Umbilical cord (tissue), 1 donor: ENCODE measurements at regions not wholly inside any gene's neighbourhood (a gene's known extent, or its start where the extent isn't known, plus 50 kb on each side); places are given as distances from the start of the nearest gene placed in this dataset.

Experiments used
- DNase-seq: peaks from one replicate; pipeline ENCODE4 v3.0.0-alpha.2; 2015; ENCODE audit warnings: low spot score

GRCh38 chrX:20863649-20864048 is 510.6 kb upstream of the CNKSR2 start:
- peak; percentile 1 for DNase-seq

- no peak for DNase-seq
These were observed 513.1 kb upstream of the CNKSR2 start for GRCh38 chrX:20861113-20861512.

DNA sequence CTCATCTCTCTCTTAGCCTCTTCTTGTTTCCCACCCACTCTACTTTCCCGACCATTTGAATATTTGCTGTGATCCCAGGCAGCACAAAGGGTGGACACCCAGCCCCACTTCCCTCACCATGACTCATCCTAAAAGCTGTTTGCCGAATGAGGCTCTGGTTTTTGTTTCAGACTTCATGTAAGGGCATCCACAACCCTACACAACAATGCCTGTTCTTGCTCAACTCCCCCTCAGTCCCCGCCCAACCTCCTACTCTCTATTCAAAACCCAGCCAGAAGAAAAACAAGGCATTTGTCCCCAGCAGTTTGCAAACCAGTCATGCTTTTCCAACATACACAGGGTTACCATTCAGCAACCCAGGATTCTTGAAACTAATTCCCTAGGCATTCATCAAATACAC is 516.5 kb upstream of the CNKSR2 start:
- peak; percentile 18 for DNase-seq

GRCh38 chrX:20838477-20838876 is 535.7 kb upstream of the CNKSR2 start:
- no peak for DNase-seq

DNA sequence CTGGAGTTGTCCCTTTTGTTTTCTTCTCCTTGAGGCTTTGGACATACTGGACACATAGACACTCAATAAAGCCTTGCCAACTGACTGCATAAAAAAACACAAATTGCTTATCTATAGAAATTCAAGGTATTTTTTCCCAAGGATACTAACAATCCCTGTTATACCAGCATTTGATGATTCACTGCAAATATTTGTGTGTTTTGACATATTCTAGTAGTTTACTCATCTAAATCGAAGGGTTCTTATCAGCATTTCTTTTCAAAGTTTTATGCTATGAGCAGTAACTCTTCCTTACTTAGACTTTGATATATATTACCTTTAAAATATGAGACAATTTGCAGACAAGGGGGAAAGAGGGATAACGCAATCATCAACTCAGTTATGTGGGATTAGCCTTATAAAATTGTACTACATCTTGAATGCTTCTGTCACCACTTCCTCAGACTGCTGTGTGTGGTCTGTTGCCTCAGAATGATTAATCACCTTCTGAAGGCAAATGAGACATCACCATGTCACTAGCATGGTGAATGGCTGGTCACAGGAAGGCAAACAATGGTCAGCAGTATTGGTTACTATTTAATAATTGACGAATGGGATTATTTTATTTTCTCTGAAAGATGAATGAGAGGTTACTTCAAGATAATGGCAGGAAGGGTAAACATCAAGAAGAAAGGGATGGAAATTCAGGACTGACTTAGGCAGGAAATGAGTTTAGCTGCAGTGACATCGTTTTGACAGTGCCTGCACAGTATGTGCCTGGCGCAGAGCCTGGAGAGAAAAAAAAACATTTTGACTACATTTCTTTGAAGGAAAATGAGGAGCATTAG is 544.3 kb upstream of the CNKSR2 start:
- DNase-seq = no peak

DNA sequence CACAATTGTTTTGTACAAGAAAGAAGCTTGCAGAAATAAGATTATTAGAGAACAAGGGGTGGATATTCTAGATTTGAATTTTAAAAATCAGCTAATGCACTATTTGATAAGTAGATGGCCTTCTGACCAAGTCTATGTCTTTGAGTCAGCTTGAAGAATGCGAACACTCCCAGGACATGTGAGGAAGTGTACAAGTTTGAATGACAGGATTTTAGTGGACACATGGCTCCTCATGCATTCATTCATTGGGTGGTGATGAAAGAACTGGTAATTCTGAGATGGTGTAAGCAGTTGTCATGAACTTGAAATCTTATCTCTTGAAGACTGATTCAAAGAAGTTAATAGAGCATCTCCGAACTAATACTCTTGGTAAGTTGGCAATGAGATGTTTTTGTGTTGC is 548.2 kb upstream of the CNKSR2 start:
- no peak for DNase-seq

DNA sequence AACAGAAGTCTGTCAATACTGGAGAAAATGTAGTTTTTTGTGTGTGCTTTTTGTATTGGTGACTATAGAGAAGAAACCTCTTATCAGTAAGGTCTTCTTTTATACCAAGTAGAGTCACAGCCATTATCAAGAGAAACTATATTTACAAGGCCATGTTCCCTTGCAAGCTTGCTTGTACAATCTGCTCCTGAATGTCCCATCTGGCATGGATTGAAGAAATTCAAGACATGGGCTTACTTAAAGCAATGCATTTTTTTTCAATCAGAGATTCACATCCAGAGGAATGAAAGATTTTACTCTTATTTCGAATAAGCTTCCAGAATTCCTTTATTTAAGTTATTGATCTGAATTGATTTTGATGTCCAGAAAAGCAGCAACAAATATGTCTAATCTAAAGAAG is 537.3 kb upstream of the RPS6KA3 start:
- DNase-seq = no peak

DNA sequence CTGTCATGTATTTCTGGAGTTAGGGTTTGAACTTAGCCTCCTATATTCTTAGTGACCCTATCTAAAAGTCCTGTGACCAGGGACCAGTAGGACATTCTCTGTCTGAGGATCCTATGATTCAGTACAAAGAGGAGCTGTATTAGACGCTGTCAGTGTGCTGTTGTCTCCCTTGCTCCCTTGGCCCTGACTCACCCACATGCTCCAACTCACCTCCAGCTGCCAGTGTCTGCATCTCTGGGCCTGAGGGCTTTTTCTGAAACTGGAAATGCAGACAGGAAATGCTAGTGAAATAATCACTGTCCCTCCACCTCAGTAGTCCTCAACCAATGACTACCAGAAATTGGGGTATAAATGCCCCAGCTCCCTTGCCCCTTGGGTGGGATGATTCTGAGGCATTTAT is 535.3 kb upstream of the RPS6KA3 start:
- no peak for DNase-seq

DNA sequence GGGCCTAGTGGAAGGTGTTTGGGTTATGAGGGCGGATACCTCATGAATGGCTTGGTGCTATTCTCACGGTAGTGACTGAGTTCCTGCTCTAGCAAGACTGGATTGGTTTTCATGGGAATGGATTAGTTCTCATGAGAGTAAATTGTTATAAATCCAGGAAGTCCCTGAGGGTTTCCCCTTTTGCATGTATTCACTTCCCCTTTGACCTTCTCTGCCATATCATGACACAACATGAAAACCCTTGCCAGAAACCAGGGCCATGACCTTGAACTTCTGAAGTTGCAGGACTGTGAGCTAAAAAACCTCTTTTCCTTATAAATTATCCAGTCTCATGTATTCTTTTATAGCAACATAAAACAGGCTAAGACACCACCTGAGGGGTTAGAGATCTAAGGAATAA is 529.7 kb upstream of the RPS6KA3 start:
- no peak for DNase-seq

GRCh38 chrX:20789103-20789502 is 522.4 kb upstream of the RPS6KA3 start:
- DNase-seq = no peak

DNA sequence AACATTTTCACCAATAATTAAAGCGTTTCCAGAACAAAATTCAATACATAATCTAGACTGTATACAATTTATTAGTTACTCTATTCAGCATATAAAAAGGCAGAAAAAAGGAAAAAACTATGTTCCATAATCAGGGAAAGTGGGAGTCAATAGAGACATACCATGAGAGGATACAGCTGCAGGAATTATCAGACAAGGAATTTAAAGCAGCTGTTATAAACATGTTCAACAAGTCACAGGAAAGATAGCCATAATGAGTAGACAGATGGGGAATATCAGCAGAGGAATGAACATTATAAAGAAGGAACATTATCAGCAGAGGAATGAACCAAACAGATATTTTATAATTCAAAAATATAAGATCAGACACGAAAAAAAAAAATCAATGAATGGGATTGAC is 500.6 kb upstream of the RPS6KA3 start:
- peak; percentile 14 for DNase-seq

DNA sequence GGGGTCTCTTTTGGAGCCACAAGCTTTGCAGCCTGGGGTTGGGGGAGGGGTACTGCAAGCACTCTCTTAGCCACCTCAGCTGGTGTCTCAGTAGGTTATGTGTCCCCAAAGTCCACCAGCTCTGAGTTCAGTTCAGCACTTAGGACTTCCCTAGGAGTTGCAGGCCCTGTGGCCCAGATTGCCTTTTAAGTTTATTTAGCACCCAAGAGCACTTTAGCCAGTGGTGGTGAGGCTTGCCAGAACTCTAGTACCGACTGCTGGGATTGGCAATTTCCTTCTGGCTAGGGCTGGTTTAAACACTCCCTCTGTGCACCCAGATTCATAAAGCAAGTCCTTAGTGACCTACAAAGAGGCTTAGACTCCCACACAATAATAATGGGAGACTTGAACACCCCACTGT is 489.9 kb upstream of the RPS6KA3 start:
- no peak for DNase-seq

GRCh38 chrX:20753076-20753475 is 486.4 kb upstream of the RPS6KA3 start:
- no peak for DNase-seq

DNA sequence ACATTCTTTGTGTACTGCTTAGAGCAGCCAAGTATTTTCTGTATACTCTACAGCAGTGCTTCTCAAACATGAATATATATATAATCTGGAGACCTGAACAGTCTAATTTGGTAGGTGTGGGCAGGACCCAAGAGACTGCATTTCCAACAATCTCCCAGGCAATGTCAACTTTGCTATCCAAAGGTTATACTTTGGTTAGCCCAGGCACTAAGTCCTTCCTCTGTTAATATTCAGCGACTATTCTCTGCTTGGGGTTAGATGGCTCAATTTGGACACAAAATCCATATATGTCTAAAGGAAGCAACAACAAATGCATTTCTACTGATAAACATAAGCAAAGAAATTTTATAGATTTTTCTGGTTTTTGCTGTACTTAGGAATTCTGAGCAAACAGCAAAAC is 480.0 kb upstream of the RPS6KA3 start:
- no peak for DNase-seq

DNA sequence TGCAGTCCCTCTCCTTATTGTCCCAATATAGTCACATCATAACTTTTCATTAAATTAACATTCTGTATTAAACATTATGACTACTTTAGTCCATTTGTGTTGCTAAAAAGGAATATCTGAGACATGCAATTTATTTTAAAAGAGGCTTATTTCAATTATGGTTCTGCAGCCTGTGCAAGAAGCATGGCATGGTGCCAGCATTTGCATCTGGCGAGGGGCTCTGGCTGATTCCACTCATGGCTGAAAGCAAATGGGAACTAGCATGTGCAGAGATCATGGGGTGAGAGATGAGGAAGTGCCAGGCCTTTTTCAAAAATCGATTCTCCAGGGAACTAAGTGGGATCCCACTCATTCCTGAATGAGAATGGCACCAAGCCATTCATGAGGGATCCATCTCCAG is 476.3 kb upstream of the RPS6KA3 start:
- no peak for DNase-seq

DNA sequence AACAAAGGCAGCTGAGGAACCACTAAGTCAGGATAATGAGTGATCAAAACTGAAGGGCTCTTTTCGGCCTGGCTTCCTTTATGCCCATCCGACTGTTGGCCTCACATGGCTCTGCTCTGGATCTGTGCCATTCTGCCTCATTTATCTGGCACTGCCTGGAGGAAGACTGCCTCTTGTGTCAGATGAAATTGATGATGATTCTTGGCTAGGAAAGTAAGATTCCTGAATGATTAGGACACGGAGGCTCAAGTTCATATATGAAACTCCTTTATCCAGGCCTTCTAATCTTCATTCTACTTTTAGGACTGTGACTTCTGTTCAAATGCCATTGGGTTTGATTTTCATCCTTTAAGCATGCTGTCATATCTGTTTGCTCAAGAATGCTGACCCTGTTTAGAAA is 475.4 kb upstream of the RPS6KA3 start:
- peak; percentile 39 for DNase-seq

- DNase-seq = no peak
These were observed 473.7 kb upstream of the RPS6KA3 start for GRCh38 chrX:20740443-20740842.

DNA sequence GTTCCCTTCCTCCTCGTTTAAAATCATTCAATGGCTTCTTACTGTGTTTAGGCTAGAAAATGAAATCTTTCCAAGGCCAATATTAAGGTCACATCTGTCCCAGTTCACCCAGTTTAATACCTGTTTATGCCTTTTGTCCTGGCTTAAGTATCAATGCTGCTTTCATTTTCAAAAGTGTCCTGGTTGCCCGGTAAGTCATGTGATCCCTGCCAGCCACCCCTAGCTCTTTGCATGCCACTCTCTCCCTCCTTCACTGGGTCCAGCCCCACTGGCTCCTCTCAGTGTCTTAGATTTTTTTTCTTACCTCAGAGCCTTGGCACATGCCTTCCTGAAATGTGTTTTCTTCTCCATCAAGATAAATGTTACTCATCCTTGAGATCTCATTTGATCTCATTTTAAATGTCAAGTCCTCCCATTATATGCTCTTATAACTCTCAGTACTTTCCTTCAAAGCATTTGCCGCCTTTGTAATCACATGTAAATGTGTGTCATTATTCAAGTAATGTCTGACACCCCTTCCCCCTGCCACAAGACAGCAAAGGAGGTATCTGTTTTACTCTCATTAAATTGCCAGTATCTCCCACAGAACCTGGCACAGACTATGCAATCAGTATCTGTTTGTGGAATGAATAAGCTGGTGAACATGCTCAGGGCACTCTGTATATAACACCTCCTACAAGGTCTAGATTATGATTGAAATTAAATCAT is 472.5 kb upstream of the RPS6KA3 start:
- DNase-seq = no peak

GRCh38 chrX:20729416-20729815 is 462.7 kb upstream of the RPS6KA3 start:
- DNase-seq = peak; percentile 27

DNA sequence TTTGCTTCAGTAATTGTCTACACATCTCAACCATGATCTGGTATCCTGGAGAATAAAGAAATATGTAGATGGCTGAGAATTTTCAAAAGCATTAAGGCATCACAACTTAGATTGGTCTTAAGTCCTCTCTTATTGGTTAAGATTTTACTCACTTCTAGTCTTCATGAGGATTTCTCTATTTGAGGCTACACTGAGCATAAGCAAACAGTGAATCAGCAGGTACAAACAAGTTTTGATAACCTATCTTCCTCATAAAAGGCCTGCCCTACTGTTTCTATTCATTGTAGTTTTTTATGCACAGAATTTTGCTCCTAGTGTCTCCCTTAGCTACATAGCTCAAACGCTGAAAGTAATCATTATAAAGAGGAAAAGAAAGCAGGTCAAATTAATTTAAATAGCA is 460.7 kb upstream of the RPS6KA3 start:
- no peak for DNase-seq

- DNase-seq = no peak
These were observed 454.4 kb upstream of the RPS6KA3 start for GRCh38 chrX:20720954-20721626.

DNA sequence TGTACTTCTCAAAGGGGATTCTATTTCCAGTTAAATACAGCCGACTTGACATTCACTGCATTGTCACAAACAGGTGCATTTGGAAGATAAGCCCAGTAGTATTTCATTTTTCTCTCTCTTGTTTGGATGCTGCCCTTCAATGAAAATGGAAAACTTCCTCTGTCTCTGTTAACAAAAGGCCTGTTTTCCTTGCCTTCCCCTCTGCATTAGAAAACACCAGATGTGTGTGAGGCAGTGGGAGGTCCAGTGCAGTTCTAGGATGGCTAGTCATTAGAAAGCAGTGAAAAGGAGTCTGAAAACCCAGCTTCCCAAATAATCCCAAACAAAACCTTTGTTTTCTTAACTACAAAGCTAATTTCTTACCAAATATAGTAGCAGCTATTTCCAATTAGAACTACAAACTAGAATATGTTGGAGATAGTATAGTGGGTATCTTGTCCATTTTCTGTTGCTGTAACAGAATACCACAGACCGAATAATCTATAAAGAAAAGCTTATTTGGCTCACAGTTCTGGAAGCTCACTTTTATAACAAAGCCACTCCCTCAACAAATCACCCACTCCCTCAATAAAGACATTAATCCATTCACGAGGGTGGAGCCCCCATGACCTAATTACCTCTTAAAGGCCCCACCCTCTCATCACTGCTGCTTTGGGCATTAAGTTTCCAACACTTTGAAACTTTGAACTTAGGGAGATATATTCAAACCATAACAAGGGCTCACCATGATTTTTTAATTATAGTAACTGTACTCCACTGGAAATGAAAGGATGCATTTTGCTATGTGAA is 452.1 kb upstream of the RPS6KA3 start:
- no peak for DNase-seq
